ENCODE measurements at regions not wholly inside any gene's neighbourhood (a gene's known extent, or its start where the extent isn't known, plus 50 kb on each side); places are given as distances from the start of the nearest gene placed in this dataset.

GRCh38 chr11:71112454-71112853, 139.9 kb downstream of the SHANK2 start:
- TF ChIP-seq ZNF586 (CRISPR knock-in tag; conservative IDR thresholded peaks at IDR 0.05), result no peak
- no peak for TF ChIP-seq KAT2B (IDR thresholded peaks at IDR 0.05; ENCODE audit: low read depth, low read length)
- no peak for TF ChIP-seq IFI16 (CRISPR knock-in tag; IDR thresholded peaks at IDR 0.05)
- no peak for TF ChIP-seq ZNF140 (CRISPR knock-in tag; IDR thresholded peaks at IDR 0.05)
- no peak for TF ChIP-seq SOX6 (IDR thresholded peaks at IDR 0.05)
- TF ChIP-seq LARP7 (IDR thresholded peaks at IDR 0.05), result no peak
- no peak for TF ChIP-seq BMI1 (IDR thresholded peaks at IDR 0.05; ENCODE audit: low read length)
- no peak for TF ChIP-seq HOMEZ (CRISPR knock-in tag; IDR thresholded peaks at IDR 0.05)
- no peak for TF ChIP-seq CHCHD3 (CRISPR knock-in tag; IDR thresholded peaks at IDR 0.05)
- no peak for TF ChIP-seq MAFG (tag; conservative IDR thresholded peaks at IDR 0.05)
- no peak for TF ChIP-seq CHAMP1 (IDR thresholded peaks at IDR 0.05)
- TF ChIP-seq SMAD3 (CRISPR knock-in tag; conservative IDR thresholded peaks at IDR 0.05), result no peak
- no peak for TF ChIP-seq DEAF1 (CRISPR knock-in tag; IDR thresholded peaks at IDR 0.05)
- no peak for TF ChIP-seq EGR1 (conservative IDR thresholded peaks at IDR 0.05)
- no peak for TF ChIP-seq HOXB6 (CRISPR knock-in tag; IDR thresholded peaks at IDR 0.05; ENCODE audit: borderline replicate concordance)
- TF ChIP-seq SNRNP70 (optimal IDR thresholded peaks at IDR 0.05; ENCODE audit: low read depth, low read length), result no peak
- TF ChIP-seq ZNF436 (CRISPR knock-in tag; IDR thresholded peaks at IDR 0.05), result no peak
- TF ChIP-seq DMBX1 (CRISPR knock-in tag; IDR thresholded peaks at IDR 0.05; ENCODE audit: borderline replicate concordance), result no peak
- TF ChIP-seq CBX2 (IDR thresholded peaks at IDR 0.05; ENCODE audit: insufficient read depth, low read length, poor library complexity, severe bottlenecking), result no peak
- Histone ChIP-seq H3K4me1 (replicated peaks in 1 of 2; ENCODE audit: control insufficient read depth in 2 of 2, insufficient read depth in 2 of 2, low read length in 2 of 2) (no peaks in the 10 kb centered on the region), H3K9ac (ENCODE audit: insufficient read depth in 1 of 2, low read depth in 2 of 2, low read length in 2 of 2) (no peak overlapping the region), H3K79me2 (ENCODE audit: control insufficient read depth, insufficient read depth, low read length) (no peaks in the 10 kb centered on the region), H4K20me1 (replicated peaks; ENCODE audit: control insufficient read depth, insufficient read depth, low read length) (no peaks in the 10 kb centered on the region; the same call in 1 of the 2 replicates), H3K4me3 (no peak overlapping the region), H3K36me3 (ENCODE audit: control insufficient read depth, insufficient read depth, low read length) (no peaks in the 10 kb centered on the region), H3K9me1 (ENCODE audit: control insufficient read depth, insufficient read depth, low read length) (no peaks in the 10 kb centered on the region), H3K4me2 (ENCODE audit: insufficient read depth, low read length) (no peak overlapping the region), H3K27me3 (ENCODE audit: control insufficient read depth in 2 of 2, insufficient read depth in 2 of 2, low read length in 2 of 2) (peaks cover 25 to 93% of the 10 kb centered on the region in 2 experiments), H3K27ac (ENCODE audit: extremely low read depth, low read depth, low read length) (no peak overlapping the region), H2AFZ (ENCODE audit: low read depth, low read length) (no peak overlapping the region), H3K9me3 (replicated peaks; ENCODE audit: control insufficient read depth, insufficient read depth, low read depth, low read length) (no peaks in the 10 kb centered on the region)
- BruUV-seq (replicated peaks), result no TSS peak
- no peak for ATAC-seq
- POLR2A ChIA-PET, result interaction anchor here (0.7 kb wide), 1 partner anchor 12 kb away, joined by 5 read pairs; no protein-coding TSS in a partner anchor
- WGBS (ENCODE audit: insufficient coverage, low coverage, missing lambda C conversion rate), result 0% methylated on average over 7 of the region's 9 CpGs
- DNase-seq (ENCODE audit: extremely low read depth in 1 of 4, low spot score in 3 of 4), result no peak
- CTCF ChIA-PET (ENCODE audit: low intra/inter-chr PET ratio), result no interaction called here
- intact Hi-C loops (cut with micrococcal nuclease), result no loop called here
- FAIRE-seq, result no peak
- in situ Hi-C loops (cut with MboI), result no loop called here
